Endothelial cell of umbilical vein (primary cell): ENCODE measurements at regions not wholly inside any gene's neighbourhood (a gene's known extent, or its start where the extent isn't known, plus 50 kb on each side); places are given as distances from the start of the nearest gene placed in this dataset.

Experiments
- BruUV-seq: library from RNA; stranded (reverse); fragments of 400-500 nt; replicated peaks from 2 replicates; lab custom pipeline; 2021; lab: Mats Ljungman, UMichigan
- CTCF ChIA-PET: fragments of 300-600, 350-600 bp; sonication (Branson Sonifier 250); formaldehyde crosslinking; loops from one replicate; lab custom pipeline; 2021; ENCODE audit warnings: antibody characterized with exemption, inconsistent platforms; lab: Charles Lee
- POLR2A ChIA-PET: fragments of 300-600, 350-600 bp; sonication (Branson Sonifier 250); formaldehyde crosslinking; loops from one replicate; lab custom pipeline; 2021; ENCODE audit warnings: antibody characterized with exemption, inconsistent platforms; lab: Charles Lee
- DNase-seq: peaks from one replicate; pipeline ENCODE4 v3.0.0-alpha.2; 2011; ENCODE audit warnings: low read depth, low spot score
- FAIRE-seq: peaks from 2 replicates; lab custom pipeline; 2011; peaks lifted over from hg19 to GRCh38; lab: Jason Lieb, UNC
- H2AFZ ChIP-seq: 2 replicates; pipeline ENCODE4 v1.6.0; 2012; ENCODE audit warnings: low read depth, low read length, control low read depth, inconsistent platforms
- H3K27ac ChIP-seq: 2 replicates; pipeline ENCODE4 v1.5.1; 2011; ENCODE audit warnings: low read depth, mild to moderate bottlenecking, control low read depth, low read length, moderate library complexity; ENCODE audit not compliant: insufficient read depth
- H3K27me3 ChIP-seq, 2 experiments: 2 replicates each; pipeline versions ENCODE4 v1.6.0 to v1.6.1; 2011; ENCODE audit warnings: low read length in 2 of 2, mixed read lengths in 1 of 2; ENCODE audit not compliant: control insufficient read depth in 2 of 2, insufficient read depth in 2 of 2
- H3K36me3 ChIP-seq, 2 experiments: 2 replicates in 1 of 2; 3 replicates in 1 of 2; pipeline ENCODE4 v1.5.1; 2011; ENCODE audit warnings: low read length in 2 of 2, mild to moderate bottlenecking in 1 of 2, moderate library complexity in 1 of 2; ENCODE audit not compliant: control insufficient read depth in 2 of 2, insufficient read depth in 2 of 2; ENCODE audit errors: extremely low read depth in 1 of 2
- H3K4me1 ChIP-seq: 3 replicates; pipeline ENCODE4 v1.5.1; 2011; ENCODE audit warnings: mild to moderate bottlenecking, low read length; ENCODE audit not compliant: control insufficient read depth, insufficient read depth; ENCODE audit errors: extremely low read depth
- H3K4me2 ChIP-seq: 2 replicates; pipeline ENCODE4 v1.6.1; 2011; ENCODE audit warnings: low read length, control low read depth, mixed read lengths; ENCODE audit not compliant: insufficient read depth
- H3K4me3 ChIP-seq, 3 experiments: fragments of 200-600 bp in 1 of 3; sonication (generic), shearing (Covaris generic) in 1 of 3; replicated peaks in 1 of 3; 2 replicates each; pipeline ENCODE4 v1.5.1; 2011 to 2016; ENCODE audit warnings: control low read depth in 3 of 3, low read length in 3 of 3, mild to moderate bottlenecking in 2 of 3, inconsistent platforms in 1 of 3, low read depth in 1 of 3, moderate library complexity in 1 of 3; ENCODE audit not compliant: insufficient read depth in 1 of 3
- H3K79me2 ChIP-seq: 2 replicates; pipeline ENCODE4 v1.6.0; 2012; ENCODE audit warnings: low read length, inconsistent platforms; ENCODE audit not compliant: control insufficient read depth, insufficient read depth
- H3K9ac ChIP-seq: replicated peaks from 2 replicates; pipeline ENCODE3; 2011; ENCODE audit warnings: low read length, control low read depth; ENCODE audit not compliant: insufficient read depth; ENCODE audit errors: extremely low read depth
- H3K9me1 ChIP-seq: replicated peaks from 3 replicates; pipeline ENCODE4 v1.6.0; 2011; ENCODE audit warnings: mild to moderate bottlenecking, low read length; ENCODE audit not compliant: control insufficient read depth, insufficient read depth; ENCODE audit errors: extremely low read depth
- H3K9me3 ChIP-seq: replicated peaks from 2 replicates; pipeline ENCODE4 v1.5.1; 2012; ENCODE audit warnings: low read length, inconsistent platforms; ENCODE audit not compliant: control insufficient read depth, insufficient read depth
- H4K20me1 ChIP-seq: replicated peaks from 2 replicates; pipeline ENCODE3; 2011; ENCODE audit warnings: mild to moderate bottlenecking, low read length; ENCODE audit not compliant: control insufficient read depth, insufficient read depth; ENCODE audit errors: extremely low read depth
- CTCF ChIP-seq, 2 donors: IDR thresholded peaks; 1 replicate in 1 of 2; 2 replicates in 1 of 2; pipeline ENCODE4 v1.5.1; 2011; ENCODE audit warnings: low read length in 2 of 2, mild to moderate bottlenecking in 2 of 2, moderate library complexity in 2 of 2, control low read depth in 1 of 2, inconsistent platforms in 1 of 2, low read depth in 1 of 2; ENCODE audit not compliant: insufficient read depth in 1 of 2; ENCODE audit errors: extremely low read depth in 1 of 2
- EZH2 ChIP-seq: IDR thresholded peaks from 2 replicates; pipeline ENCODE4 v1.6.1; 2012; ENCODE audit warnings: borderline replicate concordance, low read depth, mild to moderate bottlenecking, moderate library complexity, low read length, inconsistent platforms; ENCODE audit not compliant: severe bottlenecking
- FOS ChIP-seq: IDR thresholded peaks from 2 replicates; pipeline ENCODE4 v1.6.1; 2011; ENCODE audit warnings: mild to moderate bottlenecking, low read length, moderate library complexity, borderline replicate concordance; ENCODE audit not compliant: insufficient read depth
- GATA2 ChIP-seq: IDR thresholded peaks from 2 replicates; pipeline ENCODE4 v1.7.0; 2011; ENCODE audit warnings: low read depth, mild to moderate bottlenecking, moderate library complexity, mixed read lengths, low read length; ENCODE audit not compliant: insufficient read length, insufficient read depth
- JUN ChIP-seq: IDR thresholded peaks from 2 replicates; pipeline ENCODE4 v1.6.1; 2011; ENCODE audit warnings: borderline replicate concordance, low read depth; ENCODE audit not compliant: insufficient read length, insufficient read depth
- MYC ChIP-seq: IDR thresholded peaks from one replicate; pipeline ENCODE4 v1.6.1; 2011; ENCODE audit warnings: mild to moderate bottlenecking, low read depth, low read length
- POLR2A ChIP-seq: IDR thresholded peaks from 2 replicates; pipeline ENCODE4 v1.6.1; 2012; ENCODE audit warnings: low read depth, mild to moderate bottlenecking, control low read depth, low read length
- POLR2AphosphoS5 ChIP-seq: IDR thresholded peaks from 2 replicates; pipeline ENCODE4 v1.6.1; 2012; ENCODE audit warnings: low read depth, mild to moderate bottlenecking, control low read depth, low read length, moderate library complexity; ENCODE audit not compliant: insufficient read depth
- dilution Hi-C: fragments of 300-500 bp; cut with MboI; formaldehyde crosslinking; loops from one replicate; pipeline ENCODE4 v1.15.0; 2019; ENCODE audit warnings: low sequenced_read_pairs; ENCODE audit not compliant: extremely low pct_ligation_motif_present
- intact Hi-C: fragments of 100-400 bp; cut with micrococcal nuclease; formaldehyde crosslinking; loops from one replicate; pipeline ENCODE4 v1.10.0; 2022
- TF ChIP-seq, protein P1 (sequence below): IDR thresholded peaks from 2 replicates; pipeline ENCODE4 v1.6.1; 2011; ENCODE audit not compliant: insufficient read depth, insufficient read length

- Histone ChIP-seq H3K27me3 (no peaks in the 10 kb centered on the region), H3K9ac (no peak overlapping the region), H3K4me2 (no peak overlapping the region), H3K4me3 (no peak overlapping the region), H3K79me2 (no peaks in the 10 kb centered on the region), H3K9me1 (no peaks in the 10 kb centered on the region), H3K36me3 (no peaks in the 10 kb centered on the region), H4K20me1 (no peaks in the 10 kb centered on the region), H3K27ac (no peak overlapping the region), H3K4me1 (no peaks in the 10 kb centered on the region), H3K9me3 (no peaks in the 10 kb centered on the region), H2AFZ (no peak overlapping the region)
- ChIA-PET CTCF (no interaction called here), POLR2A (no interaction called here)
- intact Hi-C loops, result no loop called here
- TF ChIP-seq POLR2AphosphoS5 (no peak), JUN (no peak), CTCF (IDR thresholded peaks at IDR 0.05; ENCODE audit: extremely low read depth in 1 of 2, insufficient read depth in 1 of 2, low read depth in 1 of 2, low read length in 2 of 2) (no peak), MYC (no peak), POLR2A (no peak), EZH2 (no peak), GATA2 (no peak), FOS (no peak)
- TF ChIP-seq, protein P1, sequence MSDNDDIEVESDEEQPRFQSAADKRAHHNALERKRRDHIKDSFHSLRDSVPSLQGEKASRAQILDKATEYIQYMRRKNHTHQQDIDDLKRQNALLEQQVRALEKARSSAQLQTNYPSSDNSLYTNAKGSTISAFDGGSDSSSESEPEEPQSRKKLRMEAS, result no peak
- dilution Hi-C loops, result no loop called here
- no peak for FAIRE-seq
- DNase-seq, result no peak
- BruUV-seq, result no TSS peak
These were observed 354.2 kb upstream of the TMEM229A start for GRCh38 chr7:124387056-124387455.
